AG04449 (cell line): ENCODE measurements at regions not wholly inside any gene's neighbourhood (a gene's known extent, or its start where the extent isn't known, plus 50 kb on each side); places are given as distances from the start of the nearest gene placed in this dataset.
A peak's percentile ranks its signal among the peaks of the same experiment; 100 is the strongest.

Experiments used
- CTCF ChIA-PET: fragments of 350-600 bp; formaldehyde crosslinking; extraction: SDS; loops from one replicate; lab custom pipeline; 2021; ENCODE audit warnings: antibody characterized with exemption; lab: Yijun Ruan, JAX
- POLR2A ChIA-PET: fragments of 400-600, 350-600 bp; formaldehyde crosslinking; extraction: SDS; loops from one replicate; lab custom pipeline; 2020; ENCODE audit warnings: antibody characterized with exemption, inconsistent platforms; lab: Yijun Ruan, JAX
- DNase-seq: peaks from one replicate; pipeline ENCODE4 v3.0.0-alpha.2; 2010; ENCODE audit warnings: low read depth, low spot score
- H3K4me3 ChIP-seq: 2 replicates; pipeline ENCODE4 v1.5.1; 2011; ENCODE audit warnings: low read depth, mild to moderate bottlenecking, control low read depth, low read length
- CTCF ChIP-seq: IDR thresholded peaks from one replicate; pipeline ENCODE4 v1.5.1; 2011; ENCODE audit warnings: mild to moderate bottlenecking, moderate library complexity, low read length, control low read depth, inconsistent platforms; ENCODE audit not compliant: insufficient read depth; ENCODE audit errors: missing control alignments

- H3K4me3 ChIP-seq = no peak overlapping the region
- DNase-seq = no peak
- TF ChIP-seq CTCF = no peak
- CTCF ChIA-PET = interaction anchor here (2.0 to 2.2 kb wide), 2 partner anchors 258 to 408 kb away, joined by 5 to 9 read pairs; no protein-coding TSS in a partner anchor
- POLR2A ChIA-PET = no interaction called here
These were observed 185.0 kb upstream of the PDE10A start for GRCh38 chr6:165848086-165848426.

GRCh38 chr6:165847407-165848085, 184.5 kb upstream of the PDE10A start:
- no peak for TF ChIP-seq CTCF
- POLR2A ChIA-PET = no interaction called here

GRCh38 chr6:165846123-165846966, 183.3 kb upstream of the PDE10A start:
- DNase-seq = no peak
- CTCF ChIA-PET = interaction anchor here (0.7 to 2.2 kb wide), 4 partner anchors 10 to 406 kb away, joined by 3 to 9 read pairs (median 4); no protein-coding TSS in a partner anchor
- H3K4me3 ChIP-seq = peak overlapping the region; percentile 18; the same call in 1 of the 2 replicates
- POLR2A ChIA-PET = no interaction called here
- TF ChIP-seq CTCF = no peak

More at GRCh38 chr6:165847407-165848085, 184.5 kb upstream of the PDE10A start:
- no peak for DNase-seq
- CTCF ChIA-PET = interaction anchor here (1.6 to 2.2 kb wide), 3 partner anchors 42 to 407 kb away, joined by 3 to 9 read pairs (median 5); no protein-coding TSS in a partner anchor
- H3K4me3 ChIP-seq = no peak overlapping the region

- H3K4me3 ChIP-seq = no peak overlapping the region
- CTCF ChIA-PET = interaction anchor here (1.1 kb wide), 1 partner anchor 405 kb away, joined by 4 read pairs; no protein-coding TSS in a partner anchor
- no peak for DNase-seq
- POLR2A ChIA-PET = no interaction called here
- TF ChIP-seq CTCF = no peak
These were observed 182.5 kb upstream of the PDE10A start for GRCh38 chr6:165845493-165845892.

- no peak for DNase-seq
- ChIA-PET POLR2A (no interaction called here), CTCF (interaction anchor here (1.1 kb wide), 1 partner anchor 405 kb away, joined by 4 read pairs; no protein-coding TSS in a partner anchor)
- no peak overlapping the region for H3K4me3 ChIP-seq
- TF ChIP-seq CTCF = no peak
These were observed 181.8 kb upstream of the PDE10A start for GRCh38 chr6:165844801-165845364.
